Cardiac muscle cell (in vitro differentiated cells and primary cell): ENCODE measurements at regions not wholly inside any gene's neighbourhood (a gene's known extent, or its start where the extent isn't known, plus 50 kb on each side); places are given as distances from the start of the nearest gene placed in this dataset.

Source experiments
- DNase-seq, 2 donors: peaks; one replicate each; pipeline versions ENCODE4 v3.0.0 to v3.0.0-alpha.2; 2010 to 2017; ENCODE audit warnings: low read depth in 1 of 2, low spot score in 1 of 2
- H3K27ac ChIP-seq: fragments of 200-600 bp; sonication (generic); 2 replicates; pipeline ENCODE4 v1.5.1; 2016
- H3K27me3 ChIP-seq: fragments of 200-600 bp; sonication (generic); 2 replicates; pipeline ENCODE4 v1.6.0; 2016; ENCODE audit warnings: control low read depth
- H3K36me3 ChIP-seq: fragments of 200-600 bp; sonication (generic); 2 replicates; pipeline ENCODE4 v1.5.1; 2016; ENCODE audit warnings: control low read depth
- H3K4me1 ChIP-seq: fragments of 200-600 bp; sonication (generic); 2 replicates; pipeline ENCODE4 v1.8.1; 2017; ENCODE audit warnings: low read depth, mild to moderate bottlenecking, mixed run types
- H3K4me3 ChIP-seq: fragments of 200-600 bp; sonication (generic); 2 replicates; pipeline ENCODE4 v1.5.1; 2016; ENCODE audit warnings: mild to moderate bottlenecking
- H3K9me3 ChIP-seq: fragments of 200-600 bp; sonication (generic); 2 replicates; pipeline ENCODE4 v1.5.1; 2017; ENCODE audit warnings: low read depth, mild to moderate bottlenecking, control low read depth
- TF ChIP-seq, protein P1 (sequence below): IDR thresholded peaks from 2 replicates; pipeline ENCODE4 v1.5.1; 2012; ENCODE audit warnings: low read depth, mild to moderate bottlenecking, low read length

DNA sequence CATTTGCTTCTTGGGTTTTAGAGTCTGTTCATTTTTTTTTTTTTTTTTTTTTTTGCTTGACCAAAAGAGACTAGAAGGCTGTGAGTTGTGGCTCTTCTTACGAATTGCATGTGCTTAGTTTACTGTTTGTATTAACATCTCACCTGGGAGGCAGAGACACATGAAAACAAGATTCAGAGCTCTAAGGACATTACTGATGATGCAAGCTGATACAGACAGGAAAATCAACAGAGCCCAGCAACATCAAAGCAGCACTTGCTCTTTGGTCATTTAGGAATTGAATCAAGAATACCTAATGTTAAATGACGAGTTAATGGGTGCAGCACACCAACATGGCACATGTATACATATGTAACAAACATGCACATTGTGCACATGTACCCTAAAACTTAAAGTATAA is 55.7 kb upstream of the HS3ST5 start:
- no peaks in the 10 kb centered on the region for H3K4me1 ChIP-seq
- no peak overlapping the region for H3K27ac ChIP-seq
- H3K9me3 ChIP-seq: no peaks in the 10 kb centered on the region
- H3K36me3 ChIP-seq: no peaks in the 10 kb centered on the region
- DNase-seq: no peak
- TF ChIP-seq, protein P1, sequence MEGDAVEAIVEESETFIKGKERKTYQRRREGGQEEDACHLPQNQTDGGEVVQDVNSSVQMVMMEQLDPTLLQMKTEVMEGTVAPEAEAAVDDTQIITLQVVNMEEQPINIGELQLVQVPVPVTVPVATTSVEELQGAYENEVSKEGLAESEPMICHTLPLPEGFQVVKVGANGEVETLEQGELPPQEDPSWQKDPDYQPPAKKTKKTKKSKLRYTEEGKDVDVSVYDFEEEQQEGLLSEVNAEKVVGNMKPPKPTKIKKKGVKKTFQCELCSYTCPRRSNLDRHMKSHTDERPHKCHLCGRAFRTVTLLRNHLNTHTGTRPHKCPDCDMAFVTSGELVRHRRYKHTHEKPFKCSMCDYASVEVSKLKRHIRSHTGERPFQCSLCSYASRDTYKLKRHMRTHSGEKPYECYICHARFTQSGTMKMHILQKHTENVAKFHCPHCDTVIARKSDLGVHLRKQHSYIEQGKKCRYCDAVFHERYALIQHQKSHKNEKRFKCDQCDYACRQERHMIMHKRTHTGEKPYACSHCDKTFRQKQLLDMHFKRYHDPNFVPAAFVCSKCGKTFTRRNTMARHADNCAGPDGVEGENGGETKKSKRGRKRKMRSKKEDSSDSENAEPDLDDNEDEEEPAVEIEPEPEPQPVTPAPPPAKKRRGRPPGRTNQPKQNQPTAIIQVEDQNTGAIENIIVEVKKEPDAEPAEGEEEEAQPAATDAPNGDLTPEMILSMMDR: no peak
- H3K4me3 ChIP-seq: no peak overlapping the region
- no peaks in the 10 kb centered on the region for H3K27me3 ChIP-seq
